HTR-8/SVneo (cell line): ENCODE measurements at regions not wholly inside any gene's neighbourhood (a gene's known extent, or its start where the extent isn't known, plus 50 kb on each side); places are given as distances from the start of the nearest gene placed in this dataset.

Experiments
- DNase-seq: peaks from one replicate; pipeline ENCODE4 v3.0.0; 2011; ENCODE audit warnings: low spot score, mixed read lengths; ENCODE audit not compliant: insufficient read length
- FAIRE-seq: peaks from 2 replicates; lab custom pipeline; 2011; peaks lifted over from hg19 to GRCh38; lab: Jason Lieb, UNC

GRCh38 chr2:101559551-101559950, 84.6 kb upstream of the RFX8 start:
- FAIRE-seq (no peak), DNase-seq (no peak)

- no peak for DNase-seq
- no peak for FAIRE-seq
Observed at GRCh38 chr2:101558740-101559525, 84.0 kb upstream of the RFX8 start.

DNA sequence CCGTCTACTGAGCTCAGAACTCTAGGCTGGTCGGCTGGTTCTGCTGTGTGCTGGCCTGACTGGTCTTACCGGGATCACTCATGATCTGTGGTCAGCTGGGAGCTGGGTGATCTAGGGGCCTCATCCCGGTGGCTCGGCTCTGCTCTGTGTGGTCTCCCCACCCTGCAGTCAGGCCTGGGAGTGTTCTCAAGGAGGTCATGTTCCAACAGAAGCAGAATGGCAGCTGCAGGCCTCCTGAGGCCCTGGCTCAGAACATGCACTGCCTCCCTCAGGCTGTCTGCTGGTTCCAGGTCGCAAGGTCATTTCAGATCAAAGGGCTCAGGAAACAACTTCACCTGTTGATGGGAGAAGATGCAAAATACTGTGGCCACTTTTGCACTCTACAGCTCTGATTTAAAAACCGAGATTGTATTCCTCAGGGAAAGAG, 81.1 kb upstream of the RFX8 start:
- no peak for FAIRE-seq
- no peak for DNase-seq

- DNase-seq = no peak
- FAIRE-seq = no peak
Observed at GRCh38 chr2:101551336-101551888, 76.5 kb upstream of the RFX8 start.

DNA sequence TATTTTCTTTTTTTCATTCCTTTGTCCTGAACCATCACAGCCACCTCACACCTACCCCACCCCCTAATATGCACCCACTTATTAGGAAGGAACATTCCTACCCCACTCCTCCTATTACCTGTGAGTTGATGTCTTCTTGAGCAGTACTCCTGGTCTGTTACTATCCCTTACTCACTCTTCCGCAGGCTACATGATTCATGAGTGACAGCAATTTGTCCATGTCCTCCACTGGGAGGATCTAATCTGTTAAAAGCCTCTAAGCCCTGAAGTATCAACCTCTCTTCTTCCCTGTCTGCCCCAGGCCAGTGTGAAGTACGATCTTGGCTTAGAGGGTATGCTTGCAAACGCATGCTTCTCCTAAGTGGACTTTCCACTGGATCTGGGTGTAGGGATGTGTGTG, 75.6 kb upstream of the RFX8 start:
- no peak for DNase-seq
- no peak for FAIRE-seq

- DNase-seq = no peak
- no peak for FAIRE-seq
Observed at GRCh38 chr2:101549371-101549770, 74.5 kb upstream of the RFX8 start.

GRCh38 chr2:101546376-101547058, 71.6 kb upstream of the RFX8 start:
- FAIRE-seq = no peak

DNA sequence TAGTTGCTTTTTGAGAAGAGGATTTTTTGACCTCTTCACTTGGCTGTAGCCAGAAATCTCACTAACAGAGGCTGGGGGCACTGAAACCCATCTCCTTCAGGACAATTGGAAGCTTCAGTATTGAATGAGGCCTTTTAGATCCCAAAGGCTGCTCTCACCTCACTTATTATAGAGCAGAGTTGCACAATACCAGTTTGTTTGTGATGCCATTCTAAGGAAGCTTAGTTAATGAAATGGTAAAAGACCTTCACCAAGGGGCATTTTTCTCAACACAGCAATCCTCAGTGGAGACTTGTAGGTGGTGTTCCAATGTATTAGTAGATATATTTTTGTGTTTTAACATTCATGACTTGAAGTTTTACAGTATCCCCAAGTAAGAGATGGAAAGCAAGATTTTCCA, 71.0 kb upstream of the RFX8 start:
- DNase-seq (no peak), FAIRE-seq (no peak)

More at GRCh38 chr2:101546376-101547058, 71.6 kb upstream of the RFX8 start:
- no peak for DNase-seq

GRCh38 chr2:101540518-101540917, 65.6 kb upstream of the RFX8 start:
- DNase-seq = no peak
- no peak for FAIRE-seq

DNA sequence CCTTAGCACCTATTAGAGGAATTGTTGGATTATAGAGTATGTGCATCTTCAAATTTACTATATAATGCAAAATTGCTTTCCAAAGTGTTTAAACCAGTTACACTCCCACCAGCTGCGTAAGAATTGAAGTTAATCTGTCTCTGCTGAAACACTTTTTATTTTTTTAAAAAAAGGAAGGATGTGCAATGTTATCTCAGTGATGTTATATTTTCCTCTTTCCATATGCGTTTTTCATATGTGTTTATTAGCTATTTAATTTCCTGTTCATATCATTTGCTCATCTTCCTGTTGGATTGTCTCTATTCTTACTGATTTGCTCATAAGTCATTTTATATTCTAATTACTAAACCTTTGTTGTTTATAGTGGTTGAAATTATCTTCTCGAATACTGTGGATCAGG, 63.2 kb upstream of the RFX8 start:
- no peak for FAIRE-seq
- no peak for DNase-seq

DNA sequence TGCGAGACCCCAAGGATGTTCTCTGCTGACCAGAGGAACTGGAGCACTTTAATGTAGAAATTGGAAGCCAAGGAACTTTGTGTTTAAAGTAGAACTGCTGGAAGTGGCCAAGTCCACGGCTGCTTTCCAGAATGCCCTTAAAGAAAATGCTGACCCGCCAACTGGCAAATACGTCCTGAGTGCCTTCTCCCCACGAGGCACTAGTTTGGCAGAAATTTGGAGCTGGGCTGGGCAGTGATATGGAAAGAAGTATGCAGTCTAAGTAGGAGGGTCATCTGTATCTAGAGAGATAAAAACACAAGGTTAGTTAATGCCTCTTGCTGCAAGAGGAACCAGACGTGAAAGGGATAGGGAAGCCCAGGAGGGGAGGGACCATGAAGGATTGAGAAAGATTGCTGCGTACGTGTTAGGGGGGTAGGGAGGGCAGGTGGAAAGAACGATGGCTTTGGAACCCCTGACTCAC, 59.3 kb upstream of the RFX8 start:
- no peak for FAIRE-seq
- no peak for DNase-seq

DNA sequence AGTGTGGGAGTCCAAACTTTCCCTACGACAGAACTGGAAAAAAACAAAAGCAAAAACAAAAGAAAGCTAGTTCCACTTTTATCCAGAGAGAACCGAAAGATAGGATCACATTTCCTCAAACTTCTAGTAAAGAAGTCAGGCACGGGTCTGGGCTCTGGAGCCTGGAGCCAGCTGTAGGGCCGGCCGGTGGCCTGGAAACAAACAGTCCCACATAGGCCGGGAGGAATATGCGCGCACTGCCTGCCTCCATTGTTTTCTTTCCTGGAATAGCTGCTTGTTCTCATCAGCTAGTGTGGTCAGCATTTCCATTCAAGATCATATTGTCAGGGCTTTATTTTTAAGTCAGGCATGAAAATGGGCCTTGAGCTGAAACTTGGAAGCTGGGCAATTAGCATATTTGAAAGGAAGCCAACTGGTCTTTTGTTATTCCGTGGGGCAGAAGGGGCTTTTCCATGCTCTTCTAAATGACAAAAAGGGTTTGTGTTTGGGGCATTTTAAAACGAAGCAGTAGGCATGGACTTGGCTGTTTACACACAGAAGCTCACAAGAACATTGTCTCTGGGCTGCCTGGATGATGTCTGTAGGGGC, 58.7 kb upstream of the RFX8 start:
- DNase-seq = no peak
- FAIRE-seq = no peak

- DNase-seq = no peak
- no peak for FAIRE-seq
Observed at GRCh38 chr2:101528501-101528900, 53.6 kb upstream of the RFX8 start.

GRCh38 chr2:101524806-101525430, 50.0 kb upstream of the RFX8 start:
- no peak for FAIRE-seq
- no peak for DNase-seq
